ENCODE measurements at regions not wholly inside any gene's neighbourhood (a gene's known extent, or its start where the extent isn't known, plus 50 kb on each side); places are given as distances from the start of the nearest gene placed in this dataset.

DNA sequence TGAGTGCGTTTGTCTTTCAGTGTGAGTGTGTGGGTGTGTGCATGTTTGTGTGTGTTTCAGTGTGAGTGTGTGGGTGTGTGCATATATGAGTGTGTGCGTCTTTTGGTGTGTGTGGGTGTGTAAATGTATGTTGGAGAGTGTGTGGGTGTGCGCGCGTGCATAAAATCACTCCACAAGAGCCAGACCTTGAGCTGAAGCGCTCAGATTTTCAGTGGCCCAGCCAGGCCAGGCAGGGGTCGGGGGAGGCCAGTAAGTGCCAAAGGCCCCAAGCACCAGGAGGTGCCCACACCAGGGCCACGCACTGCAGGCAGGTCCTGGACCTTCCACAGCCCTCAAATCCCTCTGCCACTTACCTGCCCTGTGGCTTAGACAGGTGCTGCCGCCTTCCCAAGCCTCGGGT lies 184.0 kb downstream of the SOX9 start:
- H3K4me3 ChIP-seq (ENCODE audit: low read depth, low read length), result no peak overlapping the region
- intact Hi-C loops (cut with micrococcal nuclease; ENCODE audit: unreplicated experiment), result no loop called here
- CTCF ChIA-PET, result no interaction called here
- POLR2A ChIA-PET, result no interaction called here
- no peak for DNase-seq
- Mint-ChIP-seq H3K36me3 (ENCODE audit: insufficient read depth, unreplicated experiment) (no peaks in the 10 kb centered on the region), H3K4me1 (ENCODE audit: low read depth, unreplicated experiment) (no peaks in the 10 kb centered on the region), H3K4me3 (ENCODE audit: unreplicated experiment) (no peak overlapping the region), H3K27ac (ENCODE audit: unreplicated experiment) (no peak overlapping the region), H3K9me3 (ENCODE audit: unreplicated experiment) (no peaks in the 10 kb centered on the region), H3K27me3 (ENCODE audit: insufficient read depth, unreplicated experiment) (no peaks in the 10 kb centered on the region)
- no peaks in the 10 kb centered on the region for H3K27me3 ChIP-seq (replicated peaks; ENCODE audit: control insufficient read depth, insufficient read depth, low read length)
- BruUV-seq (replicated peaks), result no TSS peak
- no peaks in the 10 kb centered on the region for H3K9me3 ChIP-seq
- H3K4me1 ChIP-seq, result 0 out of 2 replicates have a peak, but pooled peaks cover 3% of the 10 kb centered on the region
- TF ChIP-seq, protein P1, sequence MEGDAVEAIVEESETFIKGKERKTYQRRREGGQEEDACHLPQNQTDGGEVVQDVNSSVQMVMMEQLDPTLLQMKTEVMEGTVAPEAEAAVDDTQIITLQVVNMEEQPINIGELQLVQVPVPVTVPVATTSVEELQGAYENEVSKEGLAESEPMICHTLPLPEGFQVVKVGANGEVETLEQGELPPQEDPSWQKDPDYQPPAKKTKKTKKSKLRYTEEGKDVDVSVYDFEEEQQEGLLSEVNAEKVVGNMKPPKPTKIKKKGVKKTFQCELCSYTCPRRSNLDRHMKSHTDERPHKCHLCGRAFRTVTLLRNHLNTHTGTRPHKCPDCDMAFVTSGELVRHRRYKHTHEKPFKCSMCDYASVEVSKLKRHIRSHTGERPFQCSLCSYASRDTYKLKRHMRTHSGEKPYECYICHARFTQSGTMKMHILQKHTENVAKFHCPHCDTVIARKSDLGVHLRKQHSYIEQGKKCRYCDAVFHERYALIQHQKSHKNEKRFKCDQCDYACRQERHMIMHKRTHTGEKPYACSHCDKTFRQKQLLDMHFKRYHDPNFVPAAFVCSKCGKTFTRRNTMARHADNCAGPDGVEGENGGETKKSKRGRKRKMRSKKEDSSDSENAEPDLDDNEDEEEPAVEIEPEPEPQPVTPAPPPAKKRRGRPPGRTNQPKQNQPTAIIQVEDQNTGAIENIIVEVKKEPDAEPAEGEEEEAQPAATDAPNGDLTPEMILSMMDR (IDR thresholded peaks at IDR 0.05; ENCODE audit: insufficient read depth in 1 of 2, low read depth in 1 of 2, low read length in 1 of 2, severe bottlenecking in 1 of 2, unreplicated experiment in 1 of 2), result no peak
- no peaks in the 10 kb centered on the region for H3K36me3 ChIP-seq (ENCODE audit: control insufficient read depth, insufficient read depth, low read length)

DNA sequence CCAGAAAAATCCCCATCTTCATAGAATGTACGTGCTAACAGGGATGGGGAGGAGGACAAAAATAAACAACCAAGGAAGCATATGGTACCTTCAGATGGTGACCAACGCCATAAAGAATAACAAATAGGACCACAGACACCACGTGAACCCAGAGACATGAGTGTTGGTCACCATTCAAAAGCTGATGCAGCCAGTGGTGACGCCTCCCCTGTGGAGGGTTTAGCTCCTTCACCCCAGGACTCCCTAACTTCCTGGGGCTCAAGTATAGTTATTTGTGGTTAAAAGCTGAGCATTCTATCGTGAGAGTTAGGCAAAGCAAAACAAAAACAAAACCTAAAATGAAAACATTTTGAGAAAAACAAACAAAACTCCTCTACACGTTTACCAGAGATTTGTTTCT lies 184.7 kb downstream of the SOX9 start:
- no peaks in the 10 kb centered on the region for H3K27me3 ChIP-seq (replicated peaks; ENCODE audit: control insufficient read depth, insufficient read depth, low read length)
- no peaks in the 10 kb centered on the region for H3K4me1 Mint-ChIP-seq (ENCODE audit: low read depth, unreplicated experiment)
- H3K27me3 Mint-ChIP-seq (ENCODE audit: insufficient read depth, unreplicated experiment), result no peaks in the 10 kb centered on the region
- H3K9me3 ChIP-seq, result no peaks in the 10 kb centered on the region
- no peaks in the 10 kb centered on the region for H3K36me3 ChIP-seq (ENCODE audit: control insufficient read depth, insufficient read depth, low read length)
- no TSS peak for BruUV-seq (replicated peaks)
- H3K4me3 ChIP-seq (ENCODE audit: low read depth, low read length), result no peak overlapping the region
- DNase-seq, result no peak
- TF ChIP-seq, protein P1 (IDR thresholded peaks at IDR 0.05; ENCODE audit: insufficient read depth in 1 of 2, low read depth in 1 of 2, low read length in 1 of 2, severe bottlenecking in 1 of 2, unreplicated experiment in 1 of 2), result no peak
- no peak overlapping the region for H3K4me3 Mint-ChIP-seq (ENCODE audit: unreplicated experiment)
- intact Hi-C loops (cut with micrococcal nuclease; ENCODE audit: unreplicated experiment), result no loop called here
- ChIA-PET CTCF (no interaction called here), POLR2A (no interaction called here)
- no peaks in the 10 kb centered on the region for H3K9me3 Mint-ChIP-seq (ENCODE audit: unreplicated experiment)
- H3K36me3 Mint-ChIP-seq (ENCODE audit: insufficient read depth, unreplicated experiment), result no peaks in the 10 kb centered on the region
- H3K4me1 ChIP-seq, result no peaks in the 10 kb centered on the region
- no peak overlapping the region for H3K27ac Mint-ChIP-seq (ENCODE audit: unreplicated experiment)

DNA sequence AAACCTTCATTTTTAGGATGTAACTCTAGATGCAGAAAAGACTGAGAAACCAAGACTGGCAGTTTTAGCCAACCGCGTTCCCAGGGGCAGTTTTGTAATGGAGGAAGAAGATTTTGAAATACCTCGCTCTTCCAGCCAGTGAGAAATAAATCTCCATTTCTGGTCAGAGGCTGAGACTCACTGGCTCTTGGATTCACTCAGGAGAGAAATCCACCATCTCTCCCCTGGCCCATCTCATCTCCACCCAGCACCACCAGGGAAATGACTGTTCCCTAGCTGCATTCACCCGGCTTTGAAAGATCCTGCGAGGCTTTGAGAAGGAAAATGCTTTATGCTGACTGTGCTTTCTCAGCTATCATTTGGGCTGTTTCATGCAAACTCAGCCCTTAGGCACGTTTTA lies 185.2 kb downstream of the SOX9 start:
- no peaks in the 10 kb centered on the region for H3K36me3 ChIP-seq (ENCODE audit: control insufficient read depth, insufficient read depth, low read length)
- Mint-ChIP-seq H3K4me3 (ENCODE audit: unreplicated experiment) (no peak overlapping the region), H3K27me3 (ENCODE audit: insufficient read depth, unreplicated experiment) (no peaks in the 10 kb centered on the region), H3K4me1 (ENCODE audit: low read depth, unreplicated experiment) (no peaks in the 10 kb centered on the region), H3K36me3 (ENCODE audit: insufficient read depth, unreplicated experiment) (no peaks in the 10 kb centered on the region), H3K27ac (ENCODE audit: unreplicated experiment) (no peak overlapping the region), H3K9me3 (ENCODE audit: unreplicated experiment) (no peaks in the 10 kb centered on the region)
- H3K27me3 ChIP-seq (replicated peaks; ENCODE audit: control insufficient read depth, insufficient read depth, low read length), result no peaks in the 10 kb centered on the region
- ChIA-PET POLR2A (no interaction called here), CTCF (no interaction called here)
- no peaks in the 10 kb centered on the region for H3K4me1 ChIP-seq
- no peaks in the 10 kb centered on the region for H3K9me3 ChIP-seq
- TF ChIP-seq, protein P1 (IDR thresholded peaks at IDR 0.05; ENCODE audit: insufficient read depth in 1 of 2, low read depth in 1 of 2, low read length in 1 of 2, severe bottlenecking in 1 of 2, unreplicated experiment in 1 of 2), result no peak
- no peak for DNase-seq
- BruUV-seq (replicated peaks), result no TSS peak
- no peak overlapping the region for H3K4me3 ChIP-seq (ENCODE audit: low read depth, low read length)
- intact Hi-C loops (cut with micrococcal nuclease; ENCODE audit: unreplicated experiment), result no loop called here

Measured in Caco-2 (cell line).